GM12891 (cell line): ENCODE measurements at regions not wholly inside any gene's neighbourhood (a gene's known extent, or its start where the extent isn't known, plus 50 kb on each side); places are given as distances from the start of the nearest gene placed in this dataset.

ENCODE experiments used
- POLR2A ChIP-seq: IDR thresholded peaks from 2 replicates; pipeline ENCODE4 v1.6.1; 2011; ENCODE audit warnings: low read depth, low read length, control low read depth
- POLR2AphosphoS5 ChIP-seq: IDR thresholded peaks from 2 replicates; pipeline ENCODE4 v1.6.1; 2011; ENCODE audit warnings: low read depth, low read length, control low read depth

- no peak for TF ChIP-seq POLR2AphosphoS5
- no peak for TF ChIP-seq POLR2A
Measured at GRCh38 chr14:50049093-50049492, 67.3 kb downstream of the VCPKMT start.
